HS-27A (cell line): ENCODE measurements at regions not wholly inside any gene's neighbourhood (a gene's known extent, or its start where the extent isn't known, plus 50 kb on each side); places are given as distances from the start of the nearest gene placed in this dataset.
"Not testable (repeated sequence)": the region's sequence is repeated elsewhere in the genome, so short reads cannot be mapped to it uniquely, and the experiment has no call there.

Source experiments
- DNase-seq: peaks from one replicate; pipeline ENCODE4 v3.0.0-alpha.2; 2012; ENCODE audit warnings: low read depth, missing footprints

DNA sequence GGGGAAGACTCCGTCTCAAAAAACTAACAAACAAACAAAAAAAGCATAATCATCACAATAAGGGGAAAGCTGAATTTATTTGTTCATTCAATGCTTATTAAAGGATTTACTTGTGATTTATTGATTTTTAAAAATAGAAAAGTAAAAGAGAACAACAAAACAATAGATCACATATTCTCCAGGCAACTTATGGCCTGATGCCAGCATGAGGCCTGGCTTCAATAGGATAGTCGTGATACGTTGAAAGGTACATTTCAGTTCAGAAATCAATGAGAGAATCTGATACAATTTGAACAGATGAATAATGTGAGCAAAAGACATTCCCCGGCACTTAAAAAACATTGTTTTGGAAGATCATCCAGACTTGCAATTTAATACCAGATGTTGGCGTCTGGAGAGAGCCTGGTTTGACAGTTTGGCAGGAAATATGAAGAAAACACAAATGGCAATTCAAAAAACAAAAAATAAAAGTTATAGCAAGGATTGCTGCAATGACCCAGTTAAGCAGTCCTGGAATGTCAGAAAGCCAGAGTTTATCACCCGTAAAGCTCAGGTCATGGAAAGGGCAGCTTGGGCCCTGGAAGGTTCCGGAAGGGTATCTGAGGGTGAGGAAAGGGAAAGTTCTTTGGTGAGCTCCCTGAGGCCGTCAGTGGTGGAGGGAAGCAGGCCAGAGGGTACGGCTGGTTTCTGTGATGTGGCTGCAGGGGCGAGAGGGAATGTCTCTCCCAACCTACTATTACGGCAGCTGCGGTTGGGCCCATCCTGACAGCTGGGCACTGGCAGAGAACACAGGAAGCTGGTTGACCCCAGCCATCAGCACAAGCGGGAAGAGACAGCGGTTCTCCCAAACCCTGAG, 230.2 kb upstream of the HES1 start:
- DNase-seq = no peak

DNA sequence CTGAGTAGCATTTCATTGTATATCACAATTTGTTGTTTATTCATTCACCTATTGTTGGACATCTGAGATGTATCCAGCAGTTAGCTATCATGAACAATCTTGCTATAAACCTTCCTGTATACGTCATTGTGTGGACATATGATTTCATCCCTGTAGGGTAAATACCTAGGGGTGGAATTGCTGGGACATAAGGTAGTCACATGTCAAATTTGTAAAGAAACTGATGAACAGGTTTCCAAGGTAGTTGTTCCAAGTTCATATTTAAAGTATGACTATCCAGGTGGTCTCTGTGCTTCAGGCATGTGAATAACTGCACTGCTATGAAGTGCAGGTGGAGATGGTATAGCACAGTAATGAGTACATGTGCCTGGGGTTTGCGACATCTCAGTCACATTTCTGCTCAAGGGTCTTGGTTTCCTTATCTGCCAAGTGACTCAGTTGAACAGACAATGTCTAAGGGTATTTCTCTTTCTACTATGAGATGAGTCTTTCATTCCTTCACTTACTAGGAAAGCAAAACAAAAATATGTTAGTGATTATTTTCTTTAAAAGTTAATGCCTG, 229.0 kb upstream of the HES1 start:
- no peak for DNase-seq

DNA sequence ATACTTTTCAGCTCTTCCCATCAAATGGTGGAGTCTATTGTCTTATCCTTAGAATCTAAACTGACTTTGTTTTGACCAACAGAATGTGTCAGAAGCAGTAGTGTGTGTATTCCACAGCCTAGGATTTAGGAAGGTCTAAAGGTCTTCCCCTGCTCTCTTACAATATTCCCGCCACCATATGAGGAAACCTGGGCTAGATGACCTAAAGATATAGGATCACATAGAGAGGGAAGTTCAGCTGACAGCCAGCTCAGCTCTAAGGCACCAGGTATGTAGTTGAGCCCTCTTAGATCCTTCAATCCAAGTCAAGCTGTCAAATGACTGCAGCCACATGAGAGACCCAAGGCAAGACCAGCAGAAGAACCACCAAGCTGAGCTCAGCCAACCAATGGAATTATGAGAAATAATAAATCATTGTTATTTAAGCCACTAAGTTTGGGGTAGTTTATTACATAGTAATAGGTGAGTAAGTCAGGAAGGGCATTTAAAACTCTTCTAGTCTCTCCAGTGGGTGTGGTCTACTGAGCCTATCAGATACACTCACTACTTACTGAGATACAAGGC, 227.7 kb upstream of the HES1 start:
- no peak for DNase-seq

DNA sequence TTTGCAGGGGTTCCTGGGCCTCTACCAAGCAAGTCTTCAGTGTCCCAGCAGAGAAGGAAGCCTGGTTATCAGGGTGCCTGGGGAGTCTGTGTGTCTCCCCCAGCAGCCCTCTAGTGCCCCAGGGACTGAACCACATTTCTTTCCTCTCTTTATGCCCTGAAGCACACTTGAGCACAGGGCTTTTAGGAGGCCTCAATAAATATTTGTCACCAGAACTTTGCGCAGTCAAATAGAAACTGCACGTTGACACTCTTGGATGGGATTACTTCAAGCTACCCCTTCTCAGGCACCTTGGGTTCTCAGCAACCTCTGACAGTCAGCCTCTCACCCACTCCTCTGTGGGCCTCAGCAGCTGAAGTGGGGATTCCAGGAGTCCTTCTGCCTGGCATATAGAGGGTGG, 226.6 kb upstream of the HES1 start:
- no peak for DNase-seq

DNA sequence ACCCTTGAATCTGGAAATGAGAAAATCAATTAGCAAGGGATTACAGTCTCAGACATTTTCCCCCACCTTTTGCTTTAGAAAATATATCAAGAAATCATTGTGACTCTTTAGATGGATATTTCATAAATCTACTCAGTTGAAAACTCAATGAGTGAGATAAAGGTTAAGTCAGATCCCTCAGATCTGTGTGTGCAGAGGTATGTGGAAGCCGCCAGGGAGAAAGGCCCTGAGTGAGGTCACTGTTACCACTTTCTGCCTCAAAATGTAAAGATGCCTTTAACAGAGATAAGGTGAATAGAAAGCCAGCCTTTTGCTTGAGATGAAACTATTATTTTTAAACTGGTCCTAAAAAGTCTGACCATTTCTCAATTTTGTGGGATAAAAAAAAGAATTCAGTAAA, 225.6 kb upstream of the HES1 start:
- no peak for DNase-seq

DNA sequence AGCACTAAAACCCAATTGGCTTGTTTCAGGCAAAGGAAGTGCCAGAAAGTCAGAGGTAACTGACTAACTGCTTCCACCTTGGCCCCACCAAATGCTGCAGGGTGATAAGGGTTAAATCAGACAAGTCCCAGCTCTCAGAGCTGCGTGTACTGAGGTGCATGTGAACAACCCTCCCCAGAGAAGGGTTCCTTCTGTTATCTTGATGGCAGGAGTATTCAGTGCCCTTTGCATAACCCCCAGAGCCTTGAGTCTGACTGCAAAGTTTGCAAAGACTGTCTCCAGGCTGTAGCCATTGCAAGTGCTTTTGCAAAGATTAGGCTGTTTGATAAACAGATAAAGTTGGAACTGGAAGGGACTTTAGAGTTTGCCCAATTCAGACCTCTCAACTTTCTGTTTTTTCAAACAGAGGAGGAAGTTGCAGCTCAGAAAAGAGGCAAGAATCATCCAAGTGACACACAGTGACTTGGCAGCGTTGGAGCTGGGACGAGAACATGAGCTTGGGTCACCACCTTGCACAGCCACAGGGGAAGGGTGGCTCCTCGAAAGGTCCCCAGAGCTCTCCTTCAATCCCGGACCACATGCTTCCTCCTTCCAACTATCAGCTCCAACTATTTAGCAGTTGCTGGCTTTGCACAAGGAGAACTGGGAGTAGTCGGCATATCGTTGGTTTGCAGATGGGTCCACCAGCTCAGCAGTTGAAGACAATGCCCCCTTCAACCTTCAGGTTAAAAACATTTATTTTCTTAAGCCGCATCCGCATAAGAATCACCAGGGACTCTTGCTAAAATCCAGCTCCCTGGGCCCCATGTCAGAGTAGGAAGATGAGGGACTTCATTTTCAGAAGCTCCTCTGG, 224.8 kb upstream of the HES1 start:
- no peak for DNase-seq

DNA sequence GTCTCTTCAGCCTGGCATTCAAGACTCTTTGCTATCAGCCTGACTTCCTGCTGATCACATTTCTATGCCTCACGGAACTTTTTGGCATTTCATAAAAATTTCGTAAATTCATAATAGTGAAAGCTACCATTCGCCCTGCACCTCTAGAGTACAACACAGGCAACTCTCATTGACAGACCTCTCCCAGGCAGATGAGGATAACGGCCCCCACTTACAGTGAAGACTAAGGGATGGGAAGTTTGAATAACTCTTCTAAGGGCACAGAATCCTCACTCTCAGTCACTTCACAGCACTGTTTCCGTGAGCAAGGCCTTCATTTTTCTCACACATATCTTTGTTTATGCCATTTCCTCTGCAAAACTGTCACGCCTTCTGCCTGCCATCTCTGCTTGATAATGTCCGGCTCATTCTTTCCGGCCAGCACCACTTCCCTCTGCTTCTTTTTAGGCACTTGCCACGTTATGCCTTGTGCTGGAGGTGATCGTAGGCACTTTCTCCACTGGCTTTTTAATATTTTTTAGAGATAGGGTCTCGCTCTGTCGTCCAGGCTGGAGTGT, 224.1 kb upstream of the HES1 start:
- DNase-seq = no peak

DNA sequence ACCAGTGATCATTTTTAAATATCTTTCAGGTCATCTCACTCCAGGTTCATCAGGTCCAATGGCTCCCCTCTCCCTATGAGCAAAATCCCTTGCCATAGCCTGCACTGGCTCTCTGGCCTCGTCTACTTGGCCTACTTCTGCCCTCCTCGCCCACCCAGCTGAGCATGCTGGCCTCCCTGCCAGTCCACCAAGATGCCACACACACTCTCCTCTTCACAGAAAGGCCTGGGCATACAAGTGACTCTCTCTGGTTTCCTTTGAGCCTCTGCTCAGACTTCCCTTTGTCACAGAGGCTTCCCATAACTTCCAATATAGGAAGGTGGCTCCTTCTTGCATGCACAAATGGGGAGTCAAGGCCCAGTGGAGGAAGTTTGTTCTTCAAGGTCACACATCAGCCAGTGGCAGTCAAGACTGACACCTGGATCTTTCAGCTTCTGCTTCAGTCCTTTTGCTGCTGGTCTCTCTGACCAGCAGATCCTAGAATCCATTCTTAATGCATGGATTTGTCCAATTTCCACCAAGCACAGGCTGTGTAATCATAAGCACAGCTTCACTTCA, 223.2 kb upstream of the HES1 start:
- no peak for DNase-seq

DNA sequence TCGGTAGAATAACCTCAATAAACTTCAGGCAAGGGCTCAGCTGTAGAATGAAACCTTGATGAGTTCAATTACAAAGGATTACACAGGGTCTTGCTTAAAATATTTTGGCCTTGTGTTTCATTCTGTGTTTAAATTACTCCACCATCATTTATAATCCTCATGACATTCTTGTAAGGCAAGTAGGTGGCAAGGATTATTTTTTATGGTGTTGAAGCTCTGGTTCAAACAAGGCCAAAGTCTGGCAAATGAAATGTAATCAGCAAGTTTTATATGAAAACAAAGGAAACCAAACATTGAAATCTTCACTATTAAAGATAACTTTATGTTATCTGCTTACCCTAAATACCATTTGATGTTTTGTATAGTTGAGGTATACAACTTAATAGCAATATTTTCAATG, 221.3 kb upstream of the HES1 start:
- DNase-seq = no peak

DNA sequence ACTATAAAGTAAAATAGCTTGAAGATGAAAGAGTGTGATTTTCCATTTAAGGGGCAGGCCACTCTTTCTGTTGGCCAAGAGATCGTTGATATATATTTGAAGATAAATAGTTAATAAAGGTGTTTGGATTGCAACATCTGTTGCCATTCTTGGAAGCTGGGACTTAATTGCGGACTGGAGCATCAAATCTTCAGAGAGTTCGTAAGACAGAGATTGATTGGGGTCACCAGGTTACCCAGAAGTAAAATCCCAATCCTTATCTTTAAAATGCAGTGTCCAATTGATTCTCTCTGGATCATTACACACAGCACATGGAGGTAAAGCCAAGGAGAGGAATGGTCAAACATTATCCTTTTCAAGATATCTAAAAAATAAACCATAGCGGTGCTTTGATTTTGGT, 220.8 kb upstream of the HES1 start:
- DNase-seq = no peak

DNA sequence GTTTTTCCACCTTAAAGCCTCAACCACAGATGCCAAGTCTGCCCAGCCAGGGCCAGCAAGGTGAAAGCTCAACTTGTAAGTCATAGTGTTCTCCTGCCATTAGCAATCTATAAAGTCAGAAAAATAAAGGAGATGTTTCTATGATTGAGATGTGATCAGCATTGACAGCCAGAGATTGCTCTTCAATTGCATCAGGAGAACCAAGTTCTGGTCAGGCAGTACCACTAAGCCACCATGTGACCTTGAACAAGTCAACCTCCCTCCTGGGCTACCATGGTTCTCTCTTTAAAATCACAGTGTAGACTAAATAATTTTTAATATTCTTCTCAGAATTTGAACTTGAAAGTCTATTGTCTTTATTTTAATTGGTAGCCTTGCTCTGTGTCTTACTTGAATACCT, 220.3 kb upstream of the HES1 start:
- no peak for DNase-seq

DNA sequence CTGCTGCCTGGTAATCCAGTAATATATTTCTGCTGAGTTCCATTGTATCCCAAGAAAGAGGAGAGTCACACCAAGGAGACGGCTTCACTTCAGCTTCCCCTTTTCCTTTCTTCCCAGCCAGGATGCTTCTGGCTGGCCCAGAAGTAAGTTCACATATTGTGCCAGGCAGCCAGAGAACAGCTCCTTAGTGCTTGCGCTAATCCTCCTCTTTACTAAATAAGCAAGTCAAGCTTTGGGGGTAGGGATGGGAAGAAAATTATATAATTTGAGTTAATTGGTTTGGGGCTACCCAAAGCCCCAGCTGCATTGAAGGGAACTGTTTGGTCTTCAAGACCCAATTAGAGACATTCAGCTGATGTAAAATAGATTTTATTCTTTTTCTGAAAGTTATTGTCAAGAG, 218.8 kb upstream of the HES1 start:
- no peak for DNase-seq

DNA sequence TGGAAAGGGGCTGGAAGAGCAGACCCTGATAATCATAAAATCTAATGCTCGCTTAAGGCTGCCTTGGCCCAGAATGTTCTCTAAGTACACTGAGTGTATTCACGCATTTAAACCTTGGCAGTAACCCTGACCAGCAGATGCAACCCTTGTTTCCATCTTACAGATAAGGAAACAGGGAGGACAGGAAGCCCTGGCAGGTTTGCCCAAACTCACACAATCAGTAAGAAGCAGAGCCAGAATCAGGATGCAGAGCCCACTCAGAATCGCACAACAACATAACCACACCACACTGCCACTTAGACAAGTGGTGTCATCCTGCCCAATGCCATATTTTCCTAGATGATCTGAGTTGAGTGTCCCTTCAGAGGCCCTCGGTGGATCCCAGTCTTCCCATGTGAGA, 214.5 kb upstream of the HES1 start:
- DNase-seq = no peak

DNA sequence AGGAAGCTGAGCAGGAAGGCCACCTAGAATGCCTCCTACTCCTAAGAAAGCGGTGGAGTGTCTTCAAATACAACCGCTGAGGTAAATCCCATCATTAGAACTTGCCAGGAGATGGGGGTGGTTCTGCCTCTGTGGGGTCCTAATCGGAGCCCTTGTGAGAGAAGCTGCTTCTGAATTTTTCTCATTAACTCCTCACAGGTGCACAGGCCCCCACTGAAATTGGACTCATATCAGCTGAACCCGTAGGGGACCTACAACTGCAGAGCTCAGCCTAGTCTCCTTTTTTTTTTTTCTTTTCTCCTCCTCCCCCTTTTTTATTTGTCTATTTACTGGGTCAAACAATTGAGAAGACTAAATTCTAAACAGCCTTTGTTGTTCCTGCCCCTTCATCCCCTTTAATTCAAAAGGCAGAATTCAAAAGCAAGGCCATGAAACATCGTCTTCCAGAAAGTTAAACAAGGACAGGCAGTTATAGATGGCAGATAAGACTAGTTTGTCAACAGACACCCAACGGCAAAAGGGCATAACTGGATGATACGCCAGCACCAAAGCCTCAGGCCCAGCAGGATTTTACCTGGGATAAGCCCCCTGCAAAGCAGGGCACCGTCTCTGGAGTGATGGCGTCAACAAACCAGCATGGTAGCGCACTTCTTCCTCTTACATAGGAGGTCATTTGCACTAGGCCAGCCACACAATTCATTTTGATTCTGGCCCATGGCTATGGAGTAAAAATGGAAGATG, 213.7 kb upstream of the HES1 start:
- DNase-seq = no peak

DNA sequence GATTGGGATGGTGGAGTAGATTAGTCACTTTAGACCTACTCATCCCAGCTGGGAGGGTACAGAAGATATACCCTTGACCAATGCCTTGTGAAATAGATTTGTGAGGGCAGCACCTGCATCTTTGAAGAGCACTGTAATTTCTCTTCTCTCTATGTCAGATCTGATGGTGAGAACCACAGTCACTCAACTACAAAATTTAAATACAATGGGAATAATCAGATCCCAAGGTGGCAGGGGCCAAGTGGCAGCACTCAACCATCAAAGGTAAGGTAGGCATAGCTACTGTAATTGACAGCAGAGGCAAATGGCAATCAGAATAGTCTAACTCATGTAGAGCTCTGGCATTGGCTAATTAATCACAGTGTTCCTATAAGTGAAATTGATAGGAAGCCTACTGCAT, 212.0 kb upstream of the HES1 start:
- DNase-seq = not testable (repeated sequence)

DNA sequence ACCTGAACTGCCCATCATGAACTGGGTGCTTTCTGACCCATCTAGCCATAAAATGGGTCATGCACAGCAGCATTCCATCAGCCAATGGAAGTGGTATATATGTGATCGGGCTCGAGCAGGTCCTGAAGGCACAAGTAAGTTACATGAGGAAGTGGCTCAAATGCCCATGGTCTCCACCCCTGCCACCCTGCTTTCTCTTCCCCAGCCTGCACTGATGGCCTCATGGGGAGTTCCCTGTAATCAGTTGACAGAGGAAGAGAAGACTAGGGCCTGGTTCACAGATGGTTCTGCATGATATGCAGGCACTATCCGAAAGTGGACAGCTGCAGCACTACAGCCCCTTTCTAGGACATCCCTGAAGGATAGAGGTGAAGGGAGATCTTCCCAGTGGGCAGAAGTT, 209.9 kb upstream of the HES1 start:
- not testable (repeated sequence) for DNase-seq

DNA sequence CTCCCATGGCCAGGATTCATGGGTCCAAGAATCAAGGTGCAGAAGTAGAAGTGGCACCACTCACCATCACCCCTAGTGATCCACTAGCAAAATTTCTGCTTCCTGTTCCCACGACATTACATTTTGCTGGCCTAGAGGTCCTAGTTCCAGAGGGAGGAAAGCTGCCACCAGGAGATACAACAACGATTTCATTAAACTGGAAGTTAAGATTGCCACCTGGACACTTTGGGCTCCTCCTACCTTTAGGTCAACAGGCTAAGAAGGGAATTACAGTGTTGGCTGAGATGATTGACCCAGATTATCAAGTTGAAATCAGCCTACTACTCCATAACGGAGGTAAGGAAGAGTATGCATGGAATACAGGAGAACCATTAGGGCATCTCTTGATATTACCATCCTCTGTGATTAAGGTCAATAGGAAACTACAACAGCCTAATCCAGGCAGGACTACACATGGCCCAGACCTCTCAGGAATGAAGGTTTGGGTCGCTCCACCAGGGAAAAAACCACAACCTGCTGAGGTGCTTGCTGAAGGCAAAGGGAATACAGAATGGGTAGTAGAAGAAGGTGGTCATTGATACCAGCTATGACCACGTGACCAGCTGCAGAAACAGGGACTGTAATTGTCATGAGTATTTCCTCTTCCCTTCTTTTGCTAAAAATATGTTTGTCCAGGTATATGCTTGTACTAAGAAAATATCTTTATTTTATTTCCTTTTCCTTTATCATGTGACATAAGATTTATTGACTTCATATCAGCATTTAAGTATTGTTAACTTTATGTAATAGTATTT, 208.3 kb upstream of the HES1 start:
- not testable (repeated sequence) for DNase-seq

DNA sequence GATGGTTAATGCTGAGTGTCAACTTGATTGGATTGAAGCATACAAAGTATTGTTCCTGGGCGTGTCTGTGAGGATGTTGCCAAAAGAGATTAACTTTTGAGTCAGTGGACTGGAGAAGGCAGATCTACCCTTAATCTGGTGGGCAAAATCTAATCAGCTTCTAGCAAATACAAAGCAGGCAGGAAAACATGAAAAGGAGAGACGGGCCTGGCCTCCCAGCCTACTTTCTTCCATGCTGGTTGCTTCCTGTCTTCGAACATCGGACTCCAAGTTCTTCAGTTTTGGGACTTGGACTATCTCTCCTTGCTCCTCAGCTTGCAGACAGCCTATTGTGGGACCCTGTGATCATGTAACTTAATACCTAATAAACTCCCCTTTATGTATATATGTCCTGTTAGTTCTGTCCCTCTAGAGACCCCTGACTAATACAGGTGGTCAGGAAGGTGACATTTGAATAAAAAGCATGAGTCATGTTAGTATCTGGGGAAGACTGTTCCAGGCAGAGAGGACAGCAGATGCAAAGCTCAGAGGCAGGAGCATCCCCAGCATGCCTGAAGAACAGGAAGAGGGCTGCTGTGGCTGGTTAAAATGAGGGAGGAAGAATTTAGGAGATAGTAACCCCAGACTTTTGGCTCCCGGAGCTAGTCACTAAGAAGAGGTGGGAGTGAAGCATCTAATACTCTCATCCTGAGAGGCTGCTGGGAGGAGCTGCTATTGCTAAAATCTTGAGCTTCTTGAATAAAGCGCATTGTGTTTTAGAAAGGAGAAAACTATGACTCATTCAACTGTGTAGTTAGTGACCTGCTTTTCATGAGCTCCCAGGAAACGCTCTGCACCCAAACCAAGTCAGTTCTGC, 207.4 kb upstream of the HES1 start:
- no peak for DNase-seq

DNA sequence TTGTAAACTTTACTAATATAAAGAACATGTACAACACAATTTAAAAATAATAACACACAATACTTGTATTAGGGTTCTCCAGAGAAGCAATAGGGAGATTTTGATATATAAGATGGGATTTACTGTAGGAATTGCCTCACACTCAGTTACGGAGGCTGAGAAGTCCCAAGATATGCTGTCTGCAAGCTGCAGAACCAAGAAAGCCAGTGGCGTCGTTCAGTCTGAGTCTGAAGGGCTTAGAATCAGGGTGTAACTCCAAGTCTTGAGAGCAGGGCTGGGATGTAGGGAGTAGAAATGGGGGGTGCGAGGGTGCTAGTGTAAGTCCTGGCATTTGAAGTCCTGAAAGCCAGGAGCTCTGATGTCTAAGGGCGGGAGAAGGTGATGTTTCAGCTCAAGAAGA, 206.6 kb upstream of the HES1 start:
- no peak for DNase-seq
